ENCODE measurements at regions not wholly inside any gene's neighbourhood (a gene's known extent, or its start where the extent isn't known, plus 50 kb on each side); places are given as distances from the start of the nearest gene placed in this dataset.

- Histone ChIP-seq H3K36me3 (no peaks in the 10 kb centered on the region), H3K4me3 (no peak overlapping the region), H3K27me3 (no peaks in the 10 kb centered on the region), H3K9me3 (no peaks in the 10 kb centered on the region), H3K27ac (no peak overlapping the region), H3K4me1 (no peaks in the 10 kb centered on the region)
- intact Hi-C loops (cut with DNase I) = no loop called here
- TF ChIP-seq POLR2AphosphoS5 (IDR thresholded peaks at IDR 0.05) (no peak), CTCF (IDR thresholded peaks at IDR 0.05) (no peak), POLR2A (IDR thresholded peaks at IDR 0.05) (no peak), EP300 (IDR thresholded peaks at IDR 0.05) (no peak)
- no peak for DNase-seq
- WGBS, 2 donors = 84 to 87% methylated on average over 7 of the region's 7 CpGs
Observed at GRCh38 chr12:16844875-16845274, 238.9 kb upstream of the LMO3 start.

- Histone ChIP-seq H3K36me3 (no peaks in the 10 kb centered on the region), H3K4me3 (no peak overlapping the region), H3K27me3 (no peaks in the 10 kb centered on the region), H3K9me3 (no peaks in the 10 kb centered on the region), H3K27ac (no peak overlapping the region), H3K4me1 (peaks cover 0 to 6% (median 0%) of the 10 kb centered on the region in 4 donors)
- TF ChIP-seq CTCF (IDR thresholded peaks at IDR 0.05) (no peak), EP300 (IDR thresholded peaks at IDR 0.05) (no peak), POLR2AphosphoS5 (IDR thresholded peaks at IDR 0.05) (no peak), POLR2A (IDR thresholded peaks at IDR 0.05) (no peak)
- DNase-seq = no peak
- WGBS, 2 donors = 58 to 60% methylated on average over 2 of the region's 2 CpGs
- intact Hi-C loops (cut with DNase I) = no loop called here
Observed at GRCh38 chr12:16833376-16834015, 227.5 kb upstream of the LMO3 start.

GRCh38 chr12:16828891-16829290 lies 222.9 kb upstream of the LMO3 start:
- Histone ChIP-seq H3K4me1 (no peaks in the 10 kb centered on the region), H3K27ac (no peak overlapping the region), H3K4me3 (no peak overlapping the region), H3K9me3 (no peaks in the 10 kb centered on the region), H3K36me3 (no peaks in the 10 kb centered on the region), H3K27me3 (no peaks in the 10 kb centered on the region)
- 47 to 56% methylated on average over 2 of the region's 2 CpGs for WGBS, 2 donors
- no peak for TF ChIP-seq CTCF (IDR thresholded peaks at IDR 0.05)
- TF ChIP-seq POLR2AphosphoS5 (IDR thresholded peaks at IDR 0.05) = no peak
- TF ChIP-seq EP300 (IDR thresholded peaks at IDR 0.05) = no peak
- TF ChIP-seq POLR2A (IDR thresholded peaks at IDR 0.05) = no peak
- intact Hi-C loops (cut with DNase I) = no loop called here
- DNase-seq = no peak

GRCh38 chr12:16807731-16808130 lies 201.8 kb upstream of the LMO3 start:
- no peaks in the 10 kb centered on the region for H3K36me3 ChIP-seq
- intact Hi-C loops (cut with DNase I) = no loop called here

More at GRCh38 chr12:16807731-16808130, 201.8 kb upstream of the LMO3 start:
- no peaks in the 10 kb centered on the region for H3K4me1 ChIP-seq
- H3K9me3 ChIP-seq = peaks cover 0 to 6% (median 0%) of the 10 kb centered on the region in 4 donors
- DNase-seq = no peak
- 82 to 89% methylated on average over 4 of the region's 4 CpGs for WGBS, 2 donors
- TF ChIP-seq POLR2AphosphoS5 (IDR thresholded peaks at IDR 0.05) = no peak
- TF ChIP-seq CTCF (IDR thresholded peaks at IDR 0.05) = no peak
- TF ChIP-seq POLR2A (IDR thresholded peaks at IDR 0.05) = no peak
- TF ChIP-seq EP300 (IDR thresholded peaks at IDR 0.05) = no peak
- no peak overlapping the region for H3K27ac ChIP-seq
- H3K27me3 ChIP-seq = no peaks in the 10 kb centered on the region
- H3K4me3 ChIP-seq = no peak overlapping the region
